Hypothalamus (tissue), 51 donors: ENCODE measurements at regions not wholly inside any gene's neighbourhood (a gene's known extent, or its start where the extent isn't known, plus 50 kb on each side); places are given as distances from the start of the nearest gene placed in this dataset.
A peak's percentile ranks its signal among the peaks of the same experiment; 100 is the strongest.

Source experiments
- DNase-seq, 51 donors: peaks; one replicate each; lab custom pipeline; 2025; lab: John Stamatoyannopoulos, UW

GRCh38 chr3:160162440-160162839 is 62.8 kb upstream of the C3orf80 start:
- DNase-seq = no peak

GRCh38 chr3:160163229-160163878 is 61.9 kb upstream of the C3orf80 start:
- peak in 1 of 51 donors; percentile 8 for DNase-seq

GRCh38 chr3:160168246-160168645 is 57.0 kb upstream of the C3orf80 start:
- no peak for DNase-seq

- DNase-seq = no peak
These were observed 55.9 kb upstream of the C3orf80 start for GRCh38 chr3:160169139-160169976.

GRCh38 chr3:160170409-160171370 is 54.5 kb upstream of the C3orf80 start:
- DNase-seq = no peak

GRCh38 chr3:160171813-160172212 is 53.4 kb upstream of the C3orf80 start:
- no peak for DNase-seq

GRCh38 chr3:160174621-160175020 is 50.6 kb upstream of the C3orf80 start:
- DNase-seq = no peak
